ENCODE measurements at regions not wholly inside any gene's neighbourhood (a gene's known extent, or its start where the extent isn't known, plus 50 kb on each side); places are given as distances from the start of the nearest gene placed in this dataset.

DNA sequence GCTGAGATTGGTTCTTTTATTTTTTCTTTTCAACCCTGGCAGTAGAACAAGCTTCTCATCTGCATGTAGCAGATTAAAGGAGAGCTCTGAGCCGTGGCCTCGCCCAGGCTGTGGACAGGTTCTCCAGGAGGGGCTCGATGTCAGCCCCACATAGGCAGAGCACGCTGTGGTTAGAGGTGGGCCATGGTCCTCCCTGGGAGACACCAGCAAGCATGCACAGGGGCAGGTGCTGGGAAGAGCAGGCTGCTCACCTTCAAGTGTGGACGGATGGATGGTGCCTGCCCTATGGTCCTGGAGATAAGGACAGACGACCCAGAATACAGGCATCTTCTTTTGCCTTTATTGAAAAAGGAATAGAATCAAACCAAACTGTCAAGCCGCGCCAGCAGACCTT, 634.8 kb downstream of the BRD1 start:
- Mint-ChIP-seq H3K9me3 (no peaks in the 10 kb centered on the region), H3K27ac (no peak overlapping the region), H3K36me3 (ENCODE audit: low read depth) (no peaks in the 10 kb centered on the region), H3K27me3 (ENCODE audit: low read depth) (peaks cover 53% of the 10 kb centered on the region), H3K4me1 (no peaks in the 10 kb centered on the region), H3K4me3 (no peak overlapping the region)
- TF ChIP-seq, protein P1, sequence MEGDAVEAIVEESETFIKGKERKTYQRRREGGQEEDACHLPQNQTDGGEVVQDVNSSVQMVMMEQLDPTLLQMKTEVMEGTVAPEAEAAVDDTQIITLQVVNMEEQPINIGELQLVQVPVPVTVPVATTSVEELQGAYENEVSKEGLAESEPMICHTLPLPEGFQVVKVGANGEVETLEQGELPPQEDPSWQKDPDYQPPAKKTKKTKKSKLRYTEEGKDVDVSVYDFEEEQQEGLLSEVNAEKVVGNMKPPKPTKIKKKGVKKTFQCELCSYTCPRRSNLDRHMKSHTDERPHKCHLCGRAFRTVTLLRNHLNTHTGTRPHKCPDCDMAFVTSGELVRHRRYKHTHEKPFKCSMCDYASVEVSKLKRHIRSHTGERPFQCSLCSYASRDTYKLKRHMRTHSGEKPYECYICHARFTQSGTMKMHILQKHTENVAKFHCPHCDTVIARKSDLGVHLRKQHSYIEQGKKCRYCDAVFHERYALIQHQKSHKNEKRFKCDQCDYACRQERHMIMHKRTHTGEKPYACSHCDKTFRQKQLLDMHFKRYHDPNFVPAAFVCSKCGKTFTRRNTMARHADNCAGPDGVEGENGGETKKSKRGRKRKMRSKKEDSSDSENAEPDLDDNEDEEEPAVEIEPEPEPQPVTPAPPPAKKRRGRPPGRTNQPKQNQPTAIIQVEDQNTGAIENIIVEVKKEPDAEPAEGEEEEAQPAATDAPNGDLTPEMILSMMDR (IDR thresholded peaks at IDR 0.05; ENCODE audit: unreplicated experiment in 3 of 3) = no peak

DNA sequence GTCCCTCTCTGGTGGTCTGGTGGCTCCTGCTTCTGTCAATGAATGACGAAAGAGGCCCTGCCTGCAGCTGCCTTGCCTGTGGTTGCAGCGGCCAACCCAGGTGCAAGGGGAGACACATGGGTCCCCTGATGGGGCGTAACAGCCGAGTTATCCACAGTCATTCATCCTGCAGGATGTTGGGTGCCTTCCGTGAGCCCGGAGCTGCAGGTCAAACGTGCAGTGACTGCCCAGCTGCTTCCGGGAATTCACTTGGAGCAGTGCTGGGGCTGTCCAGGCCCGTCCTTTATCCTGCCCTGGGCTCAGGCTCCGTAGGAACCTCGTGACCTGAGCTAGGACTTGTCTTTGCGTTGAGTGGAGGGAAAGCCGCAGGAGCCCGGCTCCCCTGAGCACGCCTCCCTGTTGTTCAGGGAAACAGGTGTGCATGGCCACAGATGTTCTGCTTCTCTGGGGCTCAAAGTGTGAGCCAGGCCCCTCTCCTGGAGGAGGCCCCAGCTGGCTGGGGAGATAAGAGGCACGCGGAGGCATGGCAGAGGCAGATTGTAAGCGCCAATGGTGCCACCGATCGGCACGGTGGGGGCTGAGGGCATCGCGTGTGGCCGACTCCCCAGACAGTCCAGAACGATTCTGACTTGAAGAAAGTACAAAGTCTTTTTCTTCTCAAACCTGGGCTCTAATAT, 635.4 kb downstream of the BRD1 start:
- TF ChIP-seq, protein P1 (IDR thresholded peaks at IDR 0.05; ENCODE audit: unreplicated experiment in 3 of 3) = no peak
- no peak overlapping the region for H3K27ac Mint-ChIP-seq
- no peak overlapping the region for H3K4me3 Mint-ChIP-seq
- no peaks in the 10 kb centered on the region for H3K9me3 Mint-ChIP-seq
- no peaks in the 10 kb centered on the region for H3K4me1 Mint-ChIP-seq
- peaks cover 50% of the 10 kb centered on the region for H3K27me3 Mint-ChIP-seq (ENCODE audit: low read depth)
- H3K36me3 Mint-ChIP-seq (ENCODE audit: low read depth) = no peaks in the 10 kb centered on the region

DNA sequence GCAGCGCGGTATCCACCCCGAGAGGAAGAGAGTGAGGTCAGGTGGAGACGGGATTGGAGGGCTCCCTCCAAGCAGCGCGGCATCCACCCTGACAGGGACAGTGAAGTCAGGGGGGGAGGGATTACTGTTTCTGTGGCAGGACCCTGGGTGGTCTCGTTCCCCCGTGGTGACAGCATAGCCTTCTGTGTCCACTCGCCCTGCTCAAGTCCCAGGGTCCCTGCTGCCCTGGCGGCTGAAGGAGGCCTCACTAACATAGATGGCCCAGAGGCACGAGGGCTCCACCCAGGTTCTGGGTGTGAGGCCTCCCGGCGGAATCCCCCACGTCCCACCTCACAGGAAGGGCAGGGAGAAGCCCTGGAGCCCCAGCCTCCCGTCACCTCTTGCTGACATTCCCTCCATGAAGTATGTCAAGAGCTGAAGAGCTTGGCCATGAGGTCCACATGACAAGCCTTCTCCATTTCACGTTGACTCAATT, 636.1 kb downstream of the BRD1 start:
- TF ChIP-seq, protein P1 (IDR thresholded peaks at IDR 0.05; ENCODE audit: unreplicated experiment in 3 of 3) = no peak
- Mint-ChIP-seq H3K9me3 (peaks cover 4% of the 10 kb centered on the region), H3K4me1 (no peaks in the 10 kb centered on the region), H3K4me3 (no peak overlapping the region), H3K36me3 (ENCODE audit: low read depth) (no peaks in the 10 kb centered on the region), H3K27me3 (ENCODE audit: low read depth) (peaks cover 42% of the 10 kb centered on the region), H3K27ac (no peak overlapping the region)

DNA sequence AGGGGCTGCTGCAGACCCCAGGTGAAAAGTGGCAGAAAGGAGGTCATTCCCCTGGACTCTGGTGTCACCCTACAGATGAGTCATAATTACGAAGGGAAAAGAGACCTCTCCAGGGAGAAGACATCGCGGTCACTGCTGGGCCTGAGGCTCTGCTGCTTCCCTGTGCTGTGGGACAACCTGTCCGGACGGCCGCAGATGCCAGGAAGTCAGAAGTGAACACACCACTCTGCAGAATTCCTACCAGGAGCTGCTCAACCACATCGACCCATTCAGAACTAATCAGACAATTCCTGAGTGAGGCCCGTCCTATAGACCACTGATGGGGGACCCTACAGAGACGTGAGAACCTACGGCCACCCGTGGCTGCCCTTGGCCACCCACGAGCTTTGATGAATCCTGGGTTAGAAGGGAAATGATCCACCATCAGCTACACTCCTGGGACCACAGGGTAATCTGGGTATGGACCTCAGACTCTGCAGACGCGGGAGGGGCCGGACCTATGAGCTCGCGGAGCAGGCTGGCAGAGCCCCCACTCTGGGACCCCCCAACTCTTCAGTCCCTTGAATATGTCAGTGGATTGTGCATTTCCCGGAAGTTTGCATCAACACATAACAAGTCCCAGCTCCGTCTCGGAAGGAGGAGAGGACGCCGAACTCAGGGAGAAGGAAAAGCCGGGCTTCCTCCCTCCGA, 636.7 kb downstream of the BRD1 start:
- H3K27ac Mint-ChIP-seq = no peak overlapping the region
- H3K4me1 Mint-ChIP-seq = no peaks in the 10 kb centered on the region
- H3K27me3 Mint-ChIP-seq (ENCODE audit: low read depth) = peaks cover 39% of the 10 kb centered on the region
- no peak overlapping the region for H3K4me3 Mint-ChIP-seq
- no peaks in the 10 kb centered on the region for H3K36me3 Mint-ChIP-seq (ENCODE audit: low read depth)
- TF ChIP-seq, protein P1 (IDR thresholded peaks at IDR 0.05; ENCODE audit: unreplicated experiment in 3 of 3) = no peak
- peaks cover 4% of the 10 kb centered on the region for H3K9me3 Mint-ChIP-seq

DNA sequence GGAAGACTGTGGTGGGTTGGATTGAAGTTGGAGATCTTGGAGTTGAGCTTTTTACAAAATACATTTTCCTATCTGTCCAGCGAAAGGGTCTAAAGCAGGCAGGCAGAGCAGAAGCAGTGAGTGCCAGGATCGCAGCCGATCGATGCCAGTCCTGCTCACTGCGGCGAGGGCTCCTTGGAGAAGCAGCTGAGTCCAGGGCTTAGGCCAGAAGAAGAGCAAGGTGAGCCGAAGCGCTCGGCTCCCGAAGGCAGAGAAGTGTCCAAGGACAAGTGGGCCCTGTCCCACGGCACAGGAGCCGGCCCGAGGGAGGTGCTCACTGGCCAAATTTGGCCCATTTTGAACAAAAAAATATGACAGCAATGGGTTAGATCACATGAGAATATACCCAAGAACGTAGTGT, 637.8 kb downstream of the BRD1 start:
- H3K9me3 Mint-ChIP-seq = peaks cover 4% of the 10 kb centered on the region
- no peaks in the 10 kb centered on the region for H3K4me1 Mint-ChIP-seq
- peaks cover 32% of the 10 kb centered on the region for H3K27me3 Mint-ChIP-seq (ENCODE audit: low read depth)
- no peaks in the 10 kb centered on the region for H3K36me3 Mint-ChIP-seq (ENCODE audit: low read depth)
- TF ChIP-seq, protein P1 (IDR thresholded peaks at IDR 0.05; ENCODE audit: unreplicated experiment in 3 of 3) = no peak
- H3K4me3 Mint-ChIP-seq = no peak overlapping the region
- no peak overlapping the region for H3K27ac Mint-ChIP-seq

All from nephron (organoid).